Activated CD4-positive, alpha-beta T cell treated with anti-CD3 and anti-CD28 coated beads, Interleukin-10, Interleukin-2, amounts not matched to agents 100 ng/mL and 50 ng/mL, durations not matched to agents 16 hours and 8 hours (primary cell): ENCODE measurements at regions not wholly inside any gene's neighbourhood (a gene's known extent, or its start where the extent isn't known, plus 50 kb on each side); places are given as distances from the start of the nearest gene placed in this dataset.

Experiments
- DNase-seq: peaks from one replicate; pipeline ENCODE4 v3.0.0-alpha.2; 2020

DNA sequence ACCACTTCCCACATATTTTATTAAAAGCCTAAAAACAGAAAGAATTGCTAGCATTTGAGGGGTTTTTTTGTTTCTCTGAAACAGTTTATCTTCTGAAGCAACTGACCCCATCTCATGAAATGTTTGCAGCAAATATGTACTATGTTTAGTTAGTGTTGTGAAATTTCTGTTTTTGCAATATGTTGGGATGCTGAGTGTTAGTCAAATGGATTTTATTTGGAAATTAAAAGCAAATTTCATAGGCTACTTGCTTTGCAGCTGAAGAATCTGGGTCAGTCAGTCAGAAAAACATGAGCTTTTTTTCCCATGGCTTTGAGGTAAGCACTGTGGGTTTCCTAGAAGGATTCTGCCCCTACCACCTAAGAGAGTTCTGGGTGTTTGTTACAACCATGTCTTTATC lies 184.9 kb upstream of the DKK2 start:
- DNase-seq = no peak

DNA sequence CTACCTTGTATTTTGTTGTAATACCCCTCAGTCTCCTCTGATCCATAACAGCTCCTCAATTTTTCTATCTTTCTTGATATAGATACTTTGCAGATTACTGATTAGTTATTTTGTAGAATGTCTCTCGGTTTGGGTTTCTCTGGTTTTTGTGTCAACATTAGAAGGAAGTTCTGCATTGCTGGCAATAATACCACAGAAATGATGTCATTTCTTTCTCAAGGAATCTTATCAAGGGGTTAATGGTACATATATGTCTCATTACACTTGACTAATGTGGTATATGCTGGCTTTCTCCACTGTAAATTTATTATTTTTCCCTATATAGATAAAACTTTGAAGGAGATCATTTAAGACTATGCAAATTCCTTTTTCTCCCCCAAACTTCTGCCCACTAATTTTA lies 183.6 kb upstream of the DKK2 start:
- no peak for DNase-seq

DNA sequence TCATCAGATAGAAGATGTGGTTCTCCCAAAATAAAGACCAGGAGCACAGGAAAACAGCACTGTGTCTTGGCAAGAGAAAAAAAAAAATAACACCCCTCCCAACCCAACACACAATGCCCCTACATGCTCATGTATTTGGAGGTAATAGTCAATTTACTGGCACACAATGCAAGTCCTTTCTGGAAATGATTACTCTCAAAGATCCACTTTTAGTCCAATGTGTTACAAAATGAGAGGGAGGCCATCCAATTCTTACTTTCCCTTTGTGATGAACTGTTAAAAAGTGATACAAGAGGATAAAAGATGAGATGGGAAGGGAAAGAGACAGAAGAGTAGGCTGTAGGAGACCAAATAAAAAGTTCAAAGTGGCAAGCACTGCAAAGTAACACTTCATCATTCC lies 180.3 kb upstream of the DKK2 start:
- DNase-seq = no peak

DNA sequence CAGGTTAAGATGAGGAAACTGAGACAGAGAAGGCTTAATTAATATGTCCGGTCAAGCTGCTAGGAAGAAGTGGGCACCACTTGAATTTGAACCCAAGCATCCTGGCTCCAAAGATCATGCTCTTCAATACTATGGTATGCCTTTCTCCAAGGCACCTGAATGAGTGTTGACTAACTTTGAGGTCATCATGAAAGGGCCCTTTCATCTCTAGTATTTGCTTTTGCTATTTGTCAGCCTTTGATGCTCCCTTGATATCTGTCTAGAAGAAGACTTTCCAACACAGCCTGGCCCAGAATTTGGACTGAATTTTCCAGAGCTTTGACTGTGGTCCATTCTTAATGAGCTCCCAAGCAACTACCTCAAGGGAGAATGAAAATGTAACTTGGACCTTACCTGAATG lies 179.1 kb upstream of the DKK2 start:
- DNase-seq = no peak

DNA sequence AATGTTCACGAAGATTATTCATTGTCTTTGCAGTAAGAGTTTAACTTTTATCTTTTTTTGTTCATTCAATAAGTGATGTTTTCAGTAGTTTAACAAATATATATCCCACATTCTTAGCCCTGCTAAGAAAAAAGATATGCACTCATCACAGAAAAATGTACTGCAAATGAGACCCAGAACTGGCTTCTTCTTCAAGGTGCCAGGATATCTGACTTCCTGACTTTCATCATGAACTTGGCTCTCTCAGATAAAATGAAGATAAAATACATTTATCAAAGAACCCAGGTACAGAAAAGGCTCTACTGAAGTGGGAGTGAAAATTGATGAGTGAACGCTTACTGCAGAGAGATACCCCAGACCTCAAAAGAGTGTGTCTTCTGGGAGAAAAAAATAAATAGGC lies 177.8 kb upstream of the DKK2 start:
- no peak for DNase-seq

DNA sequence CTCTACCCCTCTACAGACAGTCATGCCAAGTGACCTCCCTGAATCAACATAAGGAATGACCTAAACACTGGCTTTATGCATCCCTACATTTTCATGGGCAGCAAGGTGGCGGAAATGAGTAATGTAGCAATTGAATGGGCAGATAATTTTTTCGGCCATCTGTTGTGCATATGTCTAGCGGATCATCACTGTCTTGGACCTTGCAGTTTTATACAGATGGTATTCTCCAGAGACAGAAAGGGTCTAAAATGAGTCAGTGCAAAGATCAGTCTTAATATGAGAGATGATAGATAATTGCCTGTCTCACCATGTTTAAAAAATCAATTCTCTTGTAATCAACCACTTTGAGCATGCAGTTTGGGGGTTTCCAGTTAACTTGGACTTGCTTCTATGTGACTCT lies 177.3 kb upstream of the DKK2 start:
- no peak for DNase-seq

DNA sequence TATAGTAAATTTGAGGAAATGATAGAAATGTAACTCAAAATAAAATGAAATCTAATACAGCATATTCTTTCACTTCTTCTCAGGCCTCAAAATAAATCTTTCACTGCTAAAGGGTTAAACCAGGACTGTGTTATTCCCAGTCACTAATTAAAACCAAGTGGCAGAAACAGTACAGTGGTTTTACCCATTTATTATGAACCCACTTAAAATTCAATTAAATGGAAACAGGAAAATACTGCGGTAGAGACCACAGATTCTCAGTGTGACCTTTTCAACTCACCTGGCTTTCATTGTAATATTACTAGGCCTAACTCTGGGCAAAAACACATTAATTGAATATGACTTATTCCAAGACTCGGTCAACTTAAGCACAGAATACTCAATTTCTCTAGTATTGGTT lies 176.5 kb upstream of the DKK2 start:
- DNase-seq = no peak

DNA sequence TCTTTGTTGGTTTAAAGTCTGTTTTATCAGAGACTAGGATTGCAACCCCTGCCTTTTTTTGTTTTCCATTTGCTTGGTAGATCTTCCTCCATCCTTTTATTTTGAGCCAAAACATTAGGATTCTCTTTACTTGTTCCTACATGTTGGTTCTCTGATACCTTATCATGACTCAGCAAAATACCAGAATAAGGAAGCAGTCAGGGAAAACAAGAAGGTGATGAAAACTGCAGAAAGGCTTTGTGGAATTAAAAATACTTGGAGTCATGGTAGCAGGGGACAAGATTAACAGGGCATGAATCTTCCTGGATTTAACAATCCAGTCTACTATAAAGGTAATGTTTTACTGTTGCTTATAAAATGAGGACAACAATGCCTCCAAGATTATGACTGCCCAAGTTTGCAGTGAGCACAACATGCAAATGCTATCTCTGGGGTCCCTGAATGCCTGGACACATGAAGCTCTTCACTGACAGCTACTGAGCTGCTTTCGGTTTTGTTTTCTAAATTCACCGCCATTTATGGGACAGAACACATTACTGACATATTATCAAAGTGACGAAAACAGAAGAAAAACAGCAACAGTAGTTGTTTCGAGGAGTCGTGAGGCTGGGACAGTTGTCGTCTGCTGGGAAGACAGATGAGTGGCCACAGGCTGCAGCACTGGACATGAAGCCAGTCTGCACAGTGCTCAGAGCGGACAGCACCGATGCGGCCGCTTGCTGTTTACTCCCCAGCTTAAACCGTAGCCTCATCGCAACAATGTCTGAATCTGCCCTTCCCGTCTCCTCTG lies 174.5 kb upstream of the DKK2 start:
- DNase-seq = no peak

DNA sequence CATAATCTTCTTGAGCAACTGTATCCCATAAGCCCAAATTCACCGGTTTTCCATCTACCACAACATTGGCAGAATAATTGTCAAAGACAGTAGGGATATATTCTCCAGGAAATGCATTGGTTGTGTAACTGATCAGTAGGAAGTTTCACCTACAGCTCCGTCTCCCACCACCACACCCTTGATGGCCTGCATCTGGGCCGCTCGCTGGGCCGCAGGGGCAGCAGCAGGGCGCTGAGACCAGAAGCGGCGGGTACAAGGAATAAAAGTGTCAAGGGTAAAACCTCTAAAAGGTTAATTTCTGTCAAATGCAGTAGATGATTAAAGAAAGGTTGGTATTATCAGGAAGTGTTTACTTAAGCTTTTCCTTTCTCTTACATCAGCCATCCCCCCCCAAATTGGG lies 167.6 kb upstream of the DKK2 start:
- no peak for DNase-seq

DNA sequence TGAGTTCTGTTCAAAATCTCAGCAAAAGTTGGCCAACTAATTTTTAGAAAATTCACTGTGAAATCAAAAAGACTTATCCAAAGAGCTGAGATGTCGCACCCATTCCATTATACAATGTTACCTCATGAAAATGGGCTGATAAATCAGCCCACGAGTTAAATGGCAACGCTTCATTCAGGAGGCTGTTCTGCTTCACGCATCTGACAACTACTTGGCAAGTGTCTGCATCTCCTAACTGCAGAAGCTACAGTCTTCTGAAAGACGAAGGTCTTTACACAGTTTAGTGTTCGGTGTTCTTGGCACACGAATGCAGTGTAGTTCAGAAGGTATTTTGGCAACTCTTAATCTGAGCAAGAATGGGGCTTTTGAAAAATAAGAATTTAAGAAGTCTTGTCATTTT lies 166.6 kb upstream of the DKK2 start:
- no peak for DNase-seq

DNA sequence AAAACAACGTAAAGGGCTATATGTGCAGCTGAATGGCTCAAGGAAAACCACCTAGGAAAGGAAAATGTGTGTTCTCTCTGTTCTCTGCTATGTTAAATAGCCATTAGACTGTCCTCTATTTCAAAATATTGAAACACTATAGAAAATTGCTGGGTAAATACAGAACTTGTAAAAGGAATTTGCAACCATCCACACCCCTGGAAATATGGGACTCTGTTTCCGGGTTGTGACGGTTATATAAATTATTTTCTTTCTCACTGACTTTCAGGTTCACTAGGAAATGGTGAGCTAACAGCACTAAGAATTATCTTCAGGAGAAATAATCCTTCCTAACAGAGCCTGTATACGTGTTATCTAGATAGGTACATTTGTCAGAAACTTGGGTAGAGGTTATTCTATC lies 161.0 kb upstream of the DKK2 start:
- no peak for DNase-seq

DNA sequence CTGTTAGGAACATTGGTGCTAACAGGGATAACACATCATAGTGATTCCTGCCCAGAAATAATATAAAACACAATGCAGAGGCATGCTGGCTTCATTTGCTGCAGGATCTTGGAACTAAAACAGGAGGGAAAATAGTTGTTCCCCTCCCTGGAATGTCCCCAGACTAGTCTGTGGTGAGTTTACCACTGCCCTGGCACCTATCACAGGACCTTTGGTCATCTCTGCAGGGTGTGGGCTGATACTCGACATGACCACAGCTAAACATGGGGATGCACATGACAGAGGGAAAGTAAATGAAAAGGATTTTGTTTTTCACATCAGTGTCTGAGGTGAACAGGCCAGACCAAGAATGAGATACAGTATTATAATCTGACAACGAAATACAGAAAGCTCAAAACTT lies 160.2 kb upstream of the DKK2 start:
- no peak for DNase-seq

DNA sequence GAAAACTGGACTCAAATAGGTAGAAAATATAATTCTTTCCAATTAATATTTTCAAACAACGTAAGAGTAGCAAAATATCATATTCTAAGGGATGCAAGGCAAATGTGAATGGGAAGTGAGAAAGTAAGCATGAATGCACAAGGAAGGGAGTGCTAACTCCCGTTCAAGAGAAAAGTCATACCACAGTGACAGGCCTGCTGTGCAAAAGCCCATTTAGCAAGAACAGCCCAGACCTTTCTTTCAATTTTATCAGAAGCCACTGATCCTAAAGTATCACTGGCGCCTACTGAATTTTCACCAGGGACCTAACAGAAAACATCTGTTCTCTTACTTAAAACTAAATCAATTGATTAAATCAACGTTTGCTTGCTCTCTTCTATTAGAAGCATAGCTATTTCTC lies 157.9 kb upstream of the DKK2 start:
- no peak for DNase-seq

DNA sequence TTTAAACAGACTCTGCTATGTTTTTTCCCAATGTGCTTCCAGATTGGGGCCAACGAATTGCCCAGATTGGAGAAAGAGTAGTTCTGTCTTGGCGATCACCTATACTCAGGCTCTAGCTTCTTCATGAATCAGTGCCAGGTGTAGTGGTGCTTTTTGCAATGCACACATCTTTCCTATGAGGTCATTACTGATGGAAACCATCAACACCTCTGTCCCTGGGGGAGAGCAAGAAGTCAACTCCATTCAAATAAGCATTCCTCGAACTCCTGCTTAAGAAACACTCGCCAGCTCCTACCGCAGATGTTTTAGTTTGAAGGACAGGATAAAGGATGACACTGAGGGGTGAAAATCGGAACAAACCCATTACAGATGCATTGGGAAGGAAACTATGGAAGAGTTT lies 156.5 kb upstream of the DKK2 start:
- no peak for DNase-seq

DNA sequence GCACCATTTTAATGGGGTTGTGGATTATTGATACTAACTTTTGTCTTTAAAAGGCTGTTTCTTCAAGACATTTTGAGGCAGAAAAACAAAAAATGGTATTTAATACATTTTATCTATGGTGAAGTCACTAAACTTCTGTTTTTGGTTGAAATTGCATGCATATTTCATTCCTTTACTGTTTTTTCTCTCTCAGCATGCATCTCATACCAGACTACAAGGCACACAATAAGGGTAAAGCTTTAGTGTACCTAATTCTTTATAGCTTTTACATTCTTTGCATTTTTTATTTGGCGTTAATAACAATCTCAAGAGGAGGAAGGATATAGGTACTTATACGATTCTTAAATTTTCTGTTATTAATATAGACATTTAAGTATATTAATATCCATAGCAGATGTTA lies 151.0 kb upstream of the DKK2 start:
- no peak for DNase-seq

DNA sequence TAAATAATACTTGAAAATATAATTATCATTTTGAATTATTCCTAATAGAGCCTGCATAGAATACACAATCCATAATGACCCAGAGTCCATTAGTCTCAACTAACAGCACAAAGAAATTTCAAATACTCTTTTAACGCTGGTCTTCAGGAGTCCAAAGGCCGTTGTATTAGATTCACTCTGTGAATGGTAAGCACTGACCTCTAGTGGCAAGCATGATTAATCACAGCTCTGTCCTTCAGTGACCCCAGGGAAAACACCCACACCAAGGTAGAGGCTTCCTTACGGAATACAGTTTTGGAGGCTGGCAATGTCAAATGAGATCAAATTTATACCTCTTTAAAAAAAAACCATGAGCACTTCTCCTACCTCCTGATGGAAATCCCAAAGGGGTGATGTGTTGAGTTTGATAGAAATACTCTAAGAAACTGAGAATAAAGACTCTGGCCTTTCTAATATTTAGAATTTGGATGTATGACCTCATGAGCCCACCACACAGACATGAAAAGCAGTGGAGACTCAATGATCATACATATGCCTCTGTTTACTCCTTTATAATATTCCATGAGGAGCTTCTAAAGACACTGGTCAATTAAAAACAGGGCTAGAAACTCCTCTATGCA lies 147.2 kb upstream of the DKK2 start:
- DNase-seq = peak; percentile 50

DNA sequence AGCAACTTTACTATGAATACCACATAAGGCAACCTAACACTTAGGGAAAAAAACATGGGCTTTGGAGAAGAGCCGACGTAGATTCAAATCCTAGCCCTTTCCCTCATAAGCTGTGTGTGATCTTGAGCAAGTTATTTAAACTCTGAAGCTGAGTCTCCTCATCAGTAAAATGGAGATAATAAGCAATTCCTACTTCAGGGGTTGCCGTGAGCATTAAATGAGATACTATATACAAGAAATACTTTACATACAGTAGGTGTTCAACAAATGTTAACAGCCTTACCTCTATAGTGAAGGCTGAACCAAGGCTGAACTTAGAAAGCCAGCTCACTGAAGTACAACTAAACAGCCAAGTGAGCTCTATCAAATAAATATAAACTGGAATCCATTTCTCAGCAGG lies 146.2 kb upstream of the DKK2 start:
- DNase-seq = no peak

DNA sequence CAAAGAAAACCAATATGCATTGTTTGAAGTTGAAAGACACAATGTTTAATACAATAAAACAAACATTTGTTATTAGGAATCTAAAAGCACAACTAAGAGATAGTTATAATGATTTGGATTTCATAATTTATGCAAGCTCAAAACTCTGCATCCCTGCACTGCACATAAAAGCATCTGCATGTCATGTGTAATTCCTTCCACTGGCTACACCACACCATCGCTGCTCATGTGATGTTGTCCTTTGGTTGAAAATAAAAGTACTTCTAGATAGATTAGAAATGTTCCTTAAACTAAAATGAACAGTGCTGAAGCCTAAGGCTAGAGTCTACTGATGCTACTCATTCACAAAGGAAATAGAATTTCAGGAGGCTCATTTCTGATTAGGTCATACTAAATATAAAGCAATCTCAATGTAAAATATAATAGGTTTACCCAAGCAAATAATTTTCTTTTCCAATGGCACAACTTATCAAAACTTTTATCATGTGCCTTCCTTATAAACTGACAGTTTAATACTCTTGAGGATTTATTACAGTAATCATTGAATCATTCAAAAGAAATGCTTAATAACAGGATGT lies 130.8 kb upstream of the DKK2 start:
- no peak for DNase-seq

DNA sequence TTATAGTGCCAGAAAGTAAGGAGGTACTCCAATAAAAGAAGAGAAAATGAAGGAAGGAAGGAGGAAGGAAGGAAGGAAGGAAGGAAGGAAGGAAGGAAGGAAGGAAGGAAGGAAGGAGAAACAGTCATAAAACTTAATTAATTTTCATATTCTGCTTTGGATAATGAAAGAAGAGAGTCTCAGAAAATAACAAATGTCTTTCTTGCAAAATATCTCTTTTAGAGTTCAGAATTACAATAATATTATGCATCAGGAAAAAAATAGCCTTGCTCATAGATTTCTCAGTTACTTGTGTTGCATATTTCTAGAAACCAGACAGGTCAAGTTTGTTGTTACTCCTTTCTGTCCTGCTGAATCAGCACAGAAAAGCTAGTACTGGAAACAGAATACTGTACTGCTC lies 130.1 kb upstream of the DKK2 start:
- no peak for DNase-seq

DNA sequence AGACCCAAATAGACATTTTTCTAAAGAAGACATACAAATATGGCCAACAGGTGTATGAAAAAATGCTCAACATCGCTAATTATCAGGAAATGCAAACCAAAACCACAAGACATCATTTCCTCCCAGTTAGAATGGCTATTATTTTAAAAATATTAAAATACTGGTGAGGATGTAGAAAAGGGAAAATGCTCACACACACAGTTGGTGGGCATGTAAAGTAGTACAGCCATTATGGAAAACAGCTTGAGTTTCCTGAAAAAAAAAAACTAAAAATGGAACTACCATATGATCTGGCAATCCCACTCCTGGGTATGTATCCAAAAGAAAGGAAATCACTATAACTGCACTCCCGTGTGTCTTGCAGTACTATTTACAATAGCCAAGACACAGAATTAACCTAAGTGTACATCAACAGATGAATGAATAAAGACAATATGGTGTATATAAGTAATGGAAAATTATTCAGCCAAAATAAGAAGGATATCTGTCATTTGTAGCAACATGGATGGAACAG lies 128.9 kb upstream of the DKK2 start:
- DNase-seq = no peak

DNA sequence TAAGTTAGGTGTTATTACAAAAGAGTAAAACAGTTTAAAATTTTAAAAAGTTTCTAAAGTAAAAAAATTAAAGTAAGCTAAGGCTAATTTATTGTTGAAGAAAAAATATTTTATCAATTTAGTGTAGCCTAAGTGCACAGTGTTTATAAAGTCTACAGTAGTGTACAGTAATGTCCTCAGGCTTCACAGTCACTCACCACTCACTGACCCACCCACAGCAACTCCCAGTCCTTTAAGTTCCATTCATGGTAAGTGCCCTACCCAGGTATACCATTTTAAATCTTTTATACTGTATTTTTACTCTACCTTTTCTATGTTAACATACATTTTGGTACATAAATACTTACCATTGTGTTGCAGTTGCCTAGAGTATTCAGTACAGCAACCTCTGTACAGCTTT lies 120.3 kb upstream of the DKK2 start:
- DNase-seq = no peak

DNA sequence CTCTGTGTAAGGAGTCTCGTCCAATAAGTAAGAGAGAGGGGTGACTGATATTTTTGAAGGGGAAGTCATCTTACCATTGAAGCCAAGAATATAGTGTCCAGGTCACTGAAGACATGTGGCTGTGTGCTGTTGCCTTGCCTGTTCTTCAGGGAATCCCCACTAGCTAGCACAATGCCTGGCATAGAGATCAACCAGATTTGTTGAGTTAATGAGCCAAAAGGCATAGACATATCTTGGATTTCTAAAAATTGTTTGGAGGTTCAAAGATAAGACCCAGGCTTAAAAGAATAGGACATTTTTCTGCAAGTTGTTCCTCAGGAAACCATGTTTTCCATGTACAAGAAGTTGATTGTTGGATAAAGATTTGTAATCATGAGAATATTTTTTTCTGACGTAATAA lies 119.3 kb upstream of the DKK2 start:
- no peak for DNase-seq

DNA sequence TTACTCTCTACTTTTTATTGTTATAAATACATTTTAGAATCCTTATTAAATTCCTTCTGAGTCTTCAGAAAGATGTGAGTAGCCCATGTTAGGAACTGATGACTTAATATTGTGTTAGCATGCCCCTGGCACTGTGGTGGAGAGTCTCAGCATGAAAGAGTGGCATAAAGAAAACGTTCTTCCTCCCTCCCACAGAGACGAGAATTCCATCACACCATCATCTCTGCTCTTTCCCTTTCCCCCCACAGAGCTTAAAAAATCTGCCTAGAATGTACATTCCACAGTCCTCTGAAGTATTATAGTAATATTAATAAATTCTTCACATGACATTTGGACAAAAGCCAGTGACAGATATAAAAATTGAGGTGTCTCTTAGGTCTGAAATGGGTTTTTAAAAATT lies 117.8 kb upstream of the DKK2 start:
- no peak for DNase-seq

DNA sequence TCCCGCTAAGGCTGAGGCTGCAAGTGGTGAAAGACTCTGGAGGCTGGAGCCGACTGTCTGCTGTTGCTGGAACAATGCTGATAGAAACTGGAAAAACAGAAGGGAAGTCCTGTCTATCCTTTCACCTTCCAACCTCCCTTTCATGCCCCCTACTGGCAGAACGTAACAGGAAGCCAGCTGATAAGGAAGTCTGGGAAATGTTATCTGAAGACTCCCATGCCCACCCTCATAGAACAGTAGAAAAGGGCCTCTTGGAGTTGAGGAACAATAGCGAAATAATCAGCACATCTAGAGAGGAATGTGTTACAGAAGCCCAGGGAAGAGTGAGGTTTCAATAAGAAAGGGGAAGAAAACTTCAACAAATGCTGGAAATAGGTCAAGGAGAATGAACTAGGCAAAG lies 117.1 kb upstream of the DKK2 start:
- no peak for DNase-seq

DNA sequence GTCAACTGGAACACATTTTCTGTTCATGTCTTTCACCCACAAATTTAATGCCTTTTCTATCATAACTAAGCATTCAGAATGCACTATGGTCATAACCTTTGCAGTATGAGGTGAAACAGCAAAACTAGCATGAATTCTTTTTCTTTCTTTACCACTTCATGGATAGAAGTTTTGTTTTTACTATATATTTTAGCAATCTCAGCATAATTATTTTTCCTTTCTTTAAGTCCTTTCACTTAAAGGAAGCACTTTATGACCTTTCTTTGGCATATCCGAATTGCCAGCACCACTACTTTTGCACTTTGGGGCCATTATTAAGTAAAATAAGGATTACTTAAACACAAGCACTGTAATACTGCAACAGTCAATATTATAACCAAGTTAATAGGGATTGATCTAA lies 115.1 kb upstream of the DKK2 start:
- DNase-seq = no peak
